ENCODE measurements at regions not wholly inside any gene's neighbourhood (a gene's known extent, or its start where the extent isn't known, plus 50 kb on each side); places are given as distances from the start of the nearest gene placed in this dataset.

DNA sequence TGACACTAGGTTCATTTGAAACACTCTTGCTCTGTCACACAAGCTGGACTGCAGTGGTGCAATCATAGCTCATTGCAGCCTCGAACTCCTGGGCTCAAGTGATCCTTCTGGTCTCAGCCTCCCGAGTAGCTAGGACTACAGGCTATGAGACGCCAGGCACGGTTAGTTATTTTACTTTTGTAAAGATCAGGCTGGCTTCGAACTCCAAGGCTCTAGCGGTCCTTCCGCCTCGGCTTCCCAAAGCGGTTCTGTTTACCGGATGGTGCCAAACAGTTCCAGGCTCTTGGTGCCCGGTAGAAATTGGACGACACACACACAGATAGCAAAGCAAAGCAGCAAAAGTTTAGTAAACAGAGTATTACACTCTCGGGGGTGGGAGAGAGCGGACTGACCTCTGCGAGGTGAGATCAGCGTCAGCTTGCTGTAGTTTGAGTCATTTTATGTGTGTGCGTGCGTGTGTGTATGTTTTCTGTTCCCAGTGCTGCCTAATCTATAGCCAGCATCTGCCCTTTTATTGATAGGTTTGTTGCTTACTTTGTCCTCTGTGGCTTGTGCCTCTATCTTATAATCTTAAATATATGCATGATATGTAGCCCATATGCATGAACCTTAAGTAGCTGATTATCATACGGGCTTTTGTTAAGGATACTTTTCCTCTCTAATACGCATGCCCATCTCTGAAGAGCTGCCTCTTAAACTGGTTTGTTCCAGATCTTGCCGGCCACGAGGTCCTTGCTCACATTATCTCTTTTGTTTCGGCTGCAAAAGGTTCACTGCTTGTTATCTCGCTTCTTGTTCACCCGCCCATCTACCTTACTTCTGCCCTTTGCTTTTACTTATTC, 75.2 kb downstream of the OR2B2 start:
- intact Hi-C loops (cut with DNase I): no loop called here
- Histone ChIP-seq H3K4me1 (peaks cover 8 to 42% (median 12%) of the 10 kb centered on the region in 3 donors), H3K4me3 (peak overlapping the region; percentile 56 to 83 (median 68)), H3K9me3 (no peaks in the 10 kb centered on the region), H3K36me3 (peaks cover 0 to 11% (median 0%) of the 10 kb centered on the region in 3 donors), H3K27me3 (no peaks in the 10 kb centered on the region), H3K27ac (peak overlapping the region; percentile 95 to 97 (median 96))
- WGBS, 2 donors: 0 to 1% methylated on average over 15 to 19 of the region's 25 CpGs
- TF ChIP-seq POLR2A (IDR thresholded peaks at IDR 0.05): peak in 2 of 4 donors; percentile 9 to 71
- no peak for TF ChIP-seq CTCF (IDR thresholded peaks at IDR 0.05)
- no peak for DNase-seq

- Histone ChIP-seq H3K4me3 (peak overlapping the region; percentile 56 to 83 (median 68)), H3K27ac (peak overlapping the region; percentile 95 to 97 (median 96)), H3K9me3 (no peaks in the 10 kb centered on the region), H3K36me3 (peaks cover 0 to 11% (median 0%) of the 10 kb centered on the region in 3 donors), H3K4me1 (peaks cover 8 to 47% (median 15%) of the 10 kb centered on the region in 3 donors), H3K27me3 (no peaks in the 10 kb centered on the region)
- intact Hi-C loops (cut with DNase I): no loop called here
- TF ChIP-seq POLR2A (IDR thresholded peaks at IDR 0.05) (no peak), CTCF (IDR thresholded peaks at IDR 0.05) (no peak)
- 16 to 17% methylated on average over 3 of the region's 3 CpGs for WGBS, 2 donors
- no peak for DNase-seq
Observed at GRCh38 chr6:27836141-27836782, 75.9 kb downstream of the OR2B2 start.

GRCh38 chr6:27834879-27835549, 77.2 kb downstream of the OR2B2 start:
- Histone ChIP-seq H3K4me1 (peaks cover 8 to 52% (median 16%) of the 10 kb centered on the region in 3 donors), H3K4me3 (no peak overlapping the region), H3K27me3 (no peaks in the 10 kb centered on the region), H3K36me3 (peaks cover 0 to 11% (median 0%) of the 10 kb centered on the region in 3 donors), H3K9me3 (no peaks in the 10 kb centered on the region), H3K27ac (peak overlapping the region in 1 of 4 donors; percentile 96)
- 83 to 84% methylated on average over 4 of the region's 4 CpGs for WGBS, 2 donors
- intact Hi-C loops (cut with DNase I): no loop called here
- TF ChIP-seq CTCF (IDR thresholded peaks at IDR 0.05): no peak
- TF ChIP-seq POLR2A (IDR thresholded peaks at IDR 0.05): no peak
- DNase-seq: no peak

DNA sequence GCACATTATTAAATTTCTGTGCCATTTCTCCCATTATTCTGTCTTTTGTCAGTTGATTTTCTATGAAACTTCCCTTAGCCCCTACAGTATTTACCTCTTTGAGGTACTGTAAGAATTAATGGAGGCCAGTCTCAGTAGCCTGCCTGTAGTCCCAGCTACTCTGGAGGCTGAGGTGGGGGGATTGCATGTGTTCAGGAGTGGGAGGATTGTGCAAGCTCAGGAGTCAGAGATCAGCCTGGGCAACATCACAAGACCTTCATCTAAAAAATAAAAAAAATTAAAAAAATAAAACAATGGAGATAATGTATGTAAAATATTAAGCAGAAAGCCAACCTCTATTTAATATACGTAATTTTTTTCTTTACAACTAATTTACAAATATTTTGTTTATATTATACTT, 77.8 kb downstream of the OR2B2 start:
- H3K36me3 ChIP-seq: peaks cover 0 to 11% (median 0%) of the 10 kb centered on the region in 3 donors
- TF ChIP-seq CTCF (IDR thresholded peaks at IDR 0.05): no peak
- no peak for TF ChIP-seq POLR2A (IDR thresholded peaks at IDR 0.05)
- H3K9me3 ChIP-seq: no peaks in the 10 kb centered on the region
- no peak for DNase-seq
- H3K4me1 ChIP-seq: peaks cover 8 to 50% (median 21%) of the 10 kb centered on the region in 3 donors
- whole genome bisulfite sequencing, 2 donors: 85 to 92% methylated on average over 1 of the region's 1 CpG
- H3K27me3 ChIP-seq: no peaks in the 10 kb centered on the region
- H3K27ac ChIP-seq: no peak overlapping the region
- no peak overlapping the region for H3K4me3 ChIP-seq
- intact Hi-C loops (cut with DNase I): no loop called here

Data from esophagus squamous epithelium (tissue), 5 donors.